Neuronal stem cell (in vitro differentiated cells): ENCODE measurements at regions not wholly inside any gene's neighbourhood (a gene's known extent, or its start where the extent isn't known, plus 50 kb on each side); places are given as distances from the start of the nearest gene placed in this dataset.

Experiments
- DNase-seq: peaks from one replicate; pipeline ENCODE4 v3.0.0-alpha.2; 2013; ENCODE audit warnings: low spot score
- H2AFZ ChIP-seq: one replicate; pipeline ENCODE4 v1.6.1; 2013; ENCODE audit warnings: mild to moderate bottlenecking, low read length, inconsistent platforms
- H2AK5ac ChIP-seq: 2 replicates; pipeline ENCODE4 v1.6.1; 2013; ENCODE audit warnings: low read depth, mild to moderate bottlenecking, inconsistent platforms, low read length, moderate library complexity, mixed read lengths
- H2BK120ac ChIP-seq: 2 replicates; pipeline ENCODE4 v1.6.1; 2013; ENCODE audit warnings: low read depth, mild to moderate bottlenecking, inconsistent platforms, low read length, moderate library complexity, mixed read lengths
- H2BK12ac ChIP-seq: one replicate; pipeline ENCODE4 v1.6.1; 2013; ENCODE audit warnings: low read length, inconsistent platforms
- H2BK15ac ChIP-seq: 2 replicates; pipeline ENCODE4 v1.6.1; 2013; ENCODE audit warnings: mild to moderate bottlenecking, low read length, inconsistent platforms, mixed read lengths
- H2BK5ac ChIP-seq: one replicate; pipeline ENCODE4 v1.6.1; 2013; ENCODE audit warnings: inconsistent platforms, mild to moderate bottlenecking, low read length, moderate library complexity
- H3K14ac ChIP-seq: one replicate; pipeline ENCODE4 v1.6.1; 2013; ENCODE audit warnings: low read length, inconsistent platforms
- H3K18ac ChIP-seq: 2 replicates; pipeline ENCODE4 v1.6.1; 2013; ENCODE audit warnings: low read length, inconsistent platforms
- H3K23ac ChIP-seq: 2 replicates; pipeline ENCODE4 v1.6.1; 2013; ENCODE audit warnings: low read depth, mild to moderate bottlenecking, mixed read lengths, low read length, inconsistent platforms; ENCODE audit not compliant: poor library complexity
- H3K27ac ChIP-seq: replicated peaks from 3 replicates; pipeline ENCODE4 v1.5.1; 2013; ENCODE audit warnings: low read length, inconsistent platforms
- H3K27me3 ChIP-seq, 3 experiments: 2 replicates each; pipeline ENCODE4 v1.6.1; 2013; ENCODE audit warnings: low read length in 3 of 3, mild to moderate bottlenecking in 2 of 3, inconsistent platforms in 1 of 3, low read depth in 1 of 3, mixed read lengths in 1 of 3, moderate library complexity in 1 of 3; ENCODE audit not compliant: control insufficient read depth in 3 of 3, insufficient read depth in 3 of 3
- H3K36me3 ChIP-seq, 2 donors: replicated peaks in 1 of 2; 2 replicates each; pipeline ENCODE4 v1.6.1; 2013; ENCODE audit warnings: low read length in 2 of 2; ENCODE audit not compliant: control insufficient read depth in 2 of 2, insufficient read depth in 2 of 2
- H3K4ac ChIP-seq: 2 replicates; pipeline ENCODE4 v1.6.1; 2013; ENCODE audit warnings: inconsistent platforms, mild to moderate bottlenecking, low read length, moderate library complexity
- H3K4me1 ChIP-seq, 2 donors: 1 replicate in 1 of 2; 2 replicates in 1 of 2; pipeline ENCODE4 v1.6.1; 2013; ENCODE audit warnings: low read length in 2 of 2, low read depth in 1 of 2; ENCODE audit not compliant: control insufficient read depth in 2 of 2, insufficient read depth in 1 of 2
- H3K4me2 ChIP-seq: one replicate; pipeline ENCODE4 v1.6.1; 2013; ENCODE audit warnings: mild to moderate bottlenecking, low read length, inconsistent platforms; ENCODE audit not compliant: insufficient read depth, poor library complexity, severe bottlenecking
- H3K4me3 ChIP-seq, 2 donors: 2 replicates each; pipeline ENCODE4 v1.5.1; 2013; ENCODE audit warnings: low read length in 2 of 2, mild to moderate bottlenecking in 2 of 2, inconsistent platforms in 1 of 2, moderate library complexity in 1 of 2
- H3K79me1 ChIP-seq: one replicate; pipeline ENCODE4 v1.6.1; 2013; ENCODE audit warnings: low read depth, mild to moderate bottlenecking, inconsistent platforms, low read length, moderate library complexity
- H3K9ac ChIP-seq: one replicate; pipeline ENCODE4 v1.6.1; 2013; ENCODE audit warnings: mild to moderate bottlenecking, low read depth, low read length, inconsistent platforms; ENCODE audit not compliant: poor library complexity
- H3K9me3 ChIP-seq, 2 donors: replicated peaks in 1 of 2; 2 replicates each; pipeline versions ENCODE3 to v1.6.1; 2013; ENCODE audit warnings: low read length in 2 of 2, mild to moderate bottlenecking in 2 of 2, inconsistent platforms in 1 of 2, low read depth in 1 of 2, mixed read lengths in 1 of 2, moderate library complexity in 1 of 2; ENCODE audit not compliant: control insufficient read depth in 2 of 2, insufficient read depth in 1 of 2
- H4K8ac ChIP-seq: one replicate; pipeline ENCODE4 v1.6.1; 2013; ENCODE audit warnings: low read depth, mild to moderate bottlenecking, inconsistent platforms, low read length, moderate library complexity
- H4K91ac ChIP-seq: one replicate; pipeline ENCODE4 v1.6.1; 2013; ENCODE audit warnings: low read length, low read depth, mild to moderate bottlenecking, inconsistent platforms; ENCODE audit not compliant: poor library complexity
- WGBS, 2 donors: extraction: QIAGEN DNeasy Blood & Tissue Kit; methylation state at CpG; one replicate each; pipeline ENCODE4 v1.1.7; 2013; ENCODE audit warnings: missing lambda C conversion rate in 2 of 2, mixed read lengths in 1 of 2; ENCODE audit not compliant: insufficient read length in 2 of 2, insufficient replicate concordance in 1 of 2; ENCODE audit errors: extremely low coverage in 2 of 2; 5-methylcytosine and 5-hydroxymethylcytosine counted together

DNA sequence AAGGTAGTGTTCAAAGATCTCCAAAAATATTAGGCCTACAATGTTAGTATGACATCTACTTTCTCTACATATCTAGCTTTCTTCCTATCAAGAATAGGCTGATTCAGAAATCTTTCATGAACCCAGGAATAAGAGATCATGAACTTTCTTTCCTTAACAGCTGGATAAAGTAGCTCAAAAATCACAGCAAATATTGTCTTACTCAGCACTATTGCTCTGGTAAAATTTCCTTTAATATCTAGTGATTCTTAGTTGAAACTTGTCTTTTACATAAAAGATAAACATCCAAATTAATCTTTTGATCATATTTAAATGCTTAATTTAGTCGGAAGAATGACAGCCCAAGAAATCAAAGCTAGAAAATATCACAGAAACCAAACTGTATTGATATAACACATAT, 131.9 kb downstream of the NOL4 start:
- Histone ChIP-seq H3K27ac (no peak overlapping the region), H3K18ac (no peak overlapping the region), H3K4me1 (peaks cover 0 to under 1% of the 10 kb centered on the region in 2 donors), H2BK120ac (no peak overlapping the region), H3K9ac (no peak overlapping the region), H3K79me1 (no peaks in the 10 kb centered on the region), H3K23ac (no peak overlapping the region), H2AFZ (no peak overlapping the region), H3K4me3 (no peak overlapping the region), H4K91ac (no peak overlapping the region), H3K36me3 (no peaks in the 10 kb centered on the region), H3K27me3 (no peaks in the 10 kb centered on the region), H2BK15ac (no peak overlapping the region), H3K4ac (no peak overlapping the region), H4K8ac (no peak overlapping the region), H2BK12ac (no peak overlapping the region), H3K9me3 (no peaks in the 10 kb centered on the region), H3K4me2 (no peak overlapping the region), H2BK5ac (no peak overlapping the region), H3K14ac (no peak overlapping the region), H2AK5ac (no peak overlapping the region)
- no peak for DNase-seq
- WGBS, 2 donors = no CpG with 5 or more reads among the region's 1 CpG

DNA sequence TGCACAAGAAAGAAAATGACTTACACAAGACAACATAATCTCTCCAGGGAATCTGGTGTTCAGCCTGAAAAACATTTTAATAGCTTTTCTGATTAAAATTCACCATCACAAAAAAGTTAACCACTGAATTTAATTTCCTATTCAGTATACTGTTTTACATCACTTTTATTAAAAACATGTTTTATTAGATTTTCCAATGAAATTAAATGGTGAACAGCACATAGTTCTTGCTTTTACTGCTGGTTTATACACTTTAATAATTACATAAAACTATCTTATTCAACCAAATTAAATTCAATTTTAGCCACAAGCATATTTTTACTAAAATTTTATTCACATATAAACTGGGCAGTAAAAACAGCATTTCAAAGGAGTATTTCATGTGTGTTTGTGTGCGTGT, 138.3 kb downstream of the NOL4 start:
- H3K36me3 ChIP-seq = no peaks in the 10 kb centered on the region
- no peak for DNase-seq
- no peak overlapping the region for H3K14ac ChIP-seq
- H3K27me3 ChIP-seq = no peaks in the 10 kb centered on the region
- H2BK120ac ChIP-seq = no peak overlapping the region
- no peak overlapping the region for H4K91ac ChIP-seq
- H3K27ac ChIP-seq = no peak overlapping the region
- H3K4me2 ChIP-seq = no peak overlapping the region
- H4K8ac ChIP-seq = no peak overlapping the region
- H2BK5ac ChIP-seq = no peak overlapping the region
- no peak overlapping the region for H2BK15ac ChIP-seq
- H3K79me1 ChIP-seq = no peaks in the 10 kb centered on the region
- no peak overlapping the region for H2AFZ ChIP-seq
- no peak overlapping the region for H2AK5ac ChIP-seq
- no peak overlapping the region for H3K23ac ChIP-seq
- H3K9ac ChIP-seq = no peak overlapping the region
- H2BK12ac ChIP-seq = no peak overlapping the region
- no peak overlapping the region for H3K4ac ChIP-seq
- H3K4me3 ChIP-seq = no peak overlapping the region
- no peaks in the 10 kb centered on the region for H3K9me3 ChIP-seq
- WGBS, 2 donors = no CpG with 5 or more reads among the region's 1 CpG
- H3K18ac ChIP-seq = no peak overlapping the region
- no peaks in the 10 kb centered on the region for H3K4me1 ChIP-seq

DNA sequence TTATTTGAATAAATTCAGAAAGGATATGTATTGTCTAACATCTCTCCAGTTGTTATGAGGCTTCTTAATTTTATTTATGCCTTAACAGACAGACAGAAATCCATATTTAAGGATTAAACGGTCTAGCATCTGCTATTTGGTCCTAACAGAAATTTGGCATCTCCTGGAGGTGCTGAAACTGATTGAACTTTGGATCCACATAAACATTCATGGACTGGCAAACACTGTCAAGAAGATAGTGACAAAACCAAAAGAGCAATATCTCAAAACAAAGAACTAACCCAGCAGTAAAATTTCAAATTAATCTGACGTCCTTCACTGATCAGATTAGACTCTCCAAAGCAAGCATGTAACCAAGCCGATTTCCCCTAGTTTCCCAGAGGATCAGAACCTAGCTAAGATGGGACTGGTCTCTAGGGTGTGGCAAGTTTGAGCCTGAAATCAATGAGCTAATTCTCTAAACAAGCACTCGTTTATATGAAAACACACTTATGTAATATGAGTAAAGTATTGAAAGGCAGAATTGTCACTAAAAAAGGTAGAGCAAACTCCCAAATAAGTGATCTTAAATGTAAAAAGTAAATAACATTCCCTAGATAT, 139.5 kb downstream of the NOL4 start:
- no CpG with 5 or more reads among the region's 4 CpGs for WGBS, 2 donors
- no peak overlapping the region for H3K9ac ChIP-seq

DNA sequence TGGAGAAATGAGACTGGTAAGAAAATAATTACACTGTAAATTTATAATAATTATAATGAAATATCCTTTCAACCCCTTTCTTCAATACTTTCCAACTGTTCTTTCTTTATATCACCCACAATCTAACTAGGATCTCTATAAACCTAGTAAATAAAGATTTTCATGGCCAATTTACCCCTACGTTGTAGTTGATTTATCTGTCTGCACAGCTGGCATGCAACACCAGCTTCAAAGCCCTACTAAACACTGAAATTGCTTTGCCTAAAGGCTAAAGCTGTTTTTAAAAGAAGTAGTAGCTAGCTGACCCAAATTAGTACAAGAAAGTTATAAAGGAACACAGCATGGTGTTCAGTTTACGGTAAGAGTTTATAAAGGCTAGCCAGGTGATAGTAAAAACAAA, 140.1 kb downstream of the NOL4 start:
- Histone ChIP-seq H3K4me3 (no peak overlapping the region), H3K9me3 (no peaks in the 10 kb centered on the region), H3K4me1 (no peaks in the 10 kb centered on the region), H3K79me1 (no peaks in the 10 kb centered on the region), H2BK120ac (no peak overlapping the region), H4K91ac (no peak overlapping the region), H3K27me3 (no peaks in the 10 kb centered on the region), H3K27ac (no peak overlapping the region), H2BK12ac (no peak overlapping the region), H4K8ac (no peak overlapping the region), H3K18ac (no peak overlapping the region), H2AK5ac (no peak overlapping the region), H3K14ac (no peak overlapping the region), H2BK5ac (no peak overlapping the region), H2AFZ (no peak overlapping the region), H3K4me2 (no peak overlapping the region), H3K4ac (no peak overlapping the region), H3K23ac (no peak overlapping the region), H2BK15ac (no peak overlapping the region), H3K36me3 (no peaks in the 10 kb centered on the region), H3K9ac (no peak overlapping the region)
- no peak for DNase-seq
- WGBS, 2 donors = no CpG with 5 or more reads among the region's 2 CpGs

More for the DNA sequence above, 139.5 kb downstream of the NOL4 start:
- Histone ChIP-seq H3K36me3 (no peaks in the 10 kb centered on the region), H2BK120ac (no peak overlapping the region), H2AK5ac (no peak overlapping the region), H4K8ac (no peak overlapping the region), H3K18ac (no peak overlapping the region), H3K23ac (no peak overlapping the region), H3K9me3 (no peaks in the 10 kb centered on the region), H3K4ac (no peak overlapping the region), H3K27me3 (no peaks in the 10 kb centered on the region), H4K91ac (no peak overlapping the region), H3K4me3 (no peak overlapping the region), H3K27ac (no peak overlapping the region), H2BK5ac (no peak overlapping the region), H3K14ac (no peak overlapping the region), H2BK12ac (no peak overlapping the region), H3K4me1 (no peaks in the 10 kb centered on the region), H2AFZ (no peak overlapping the region), H3K79me1 (no peaks in the 10 kb centered on the region), H2BK15ac (no peak overlapping the region), H3K4me2 (no peak overlapping the region)
- DNase-seq = no peak
